Osteocyte (in vitro differentiated cells): ENCODE measurements at regions not wholly inside any gene's neighbourhood (a gene's known extent, or its start where the extent isn't known, plus 50 kb on each side); places are given as distances from the start of the nearest gene placed in this dataset.

Experiments
- DNase-seq: peaks from one replicate; pipeline ENCODE4 v3.0.0; 2021; ENCODE audit warnings: mixed read lengths; ENCODE audit not compliant: unreplicated experiment; ENCODE audit errors: extremely low spot score
- H3K27ac Mint-ChIP-seq: one replicate; pipeline ENCODE4 v1.8.0; 2021; ENCODE audit warnings: mild to moderate bottlenecking, mixed read lengths; ENCODE audit not compliant: unreplicated experiment
- H3K27me3 Mint-ChIP-seq: one replicate; pipeline ENCODE4 v1.8.0; 2021; ENCODE audit warnings: mixed read lengths; ENCODE audit not compliant: unreplicated experiment
- H3K36me3 Mint-ChIP-seq: one replicate; pipeline ENCODE4 v1.8.0; 2021; ENCODE audit warnings: mixed read lengths; ENCODE audit not compliant: unreplicated experiment
- H3K4me1 Mint-ChIP-seq: one replicate; pipeline ENCODE4 v1.8.0; 2021; ENCODE audit warnings: mixed read lengths; ENCODE audit not compliant: unreplicated experiment
- H3K4me3 Mint-ChIP-seq: one replicate; pipeline ENCODE4 v1.8.0; 2021; ENCODE audit warnings: mild to moderate bottlenecking, moderate library complexity, mixed read lengths; ENCODE audit not compliant: unreplicated experiment
- H3K9me3 Mint-ChIP-seq: one replicate; pipeline ENCODE4 v1.8.0; 2021; ENCODE audit warnings: mixed read lengths; ENCODE audit not compliant: unreplicated experiment
- TF ChIP-seq, protein P1 (sequence below): fragments of 200-600 bp; sonication (generic); IDR thresholded peaks from 2 replicates; pipeline ENCODE4 v1.5.0; 2021; ENCODE audit warnings: antibody characterized with exemption, mild to moderate bottlenecking, moderate library complexity

GRCh38 chr18:26771524-26771923, 94.0 kb downstream of the AQP4 start:
- Mint-ChIP-seq H3K9me3 (peaks cover 6% of the 10 kb centered on the region), H3K4me1 (no peaks in the 10 kb centered on the region), H3K27me3 (peaks cover 21% of the 10 kb centered on the region), H3K36me3 (peaks cover 2% of the 10 kb centered on the region), H3K27ac (no peak overlapping the region), H3K4me3 (no peak overlapping the region)
- DNase-seq = no peak
- TF ChIP-seq, protein P1, sequence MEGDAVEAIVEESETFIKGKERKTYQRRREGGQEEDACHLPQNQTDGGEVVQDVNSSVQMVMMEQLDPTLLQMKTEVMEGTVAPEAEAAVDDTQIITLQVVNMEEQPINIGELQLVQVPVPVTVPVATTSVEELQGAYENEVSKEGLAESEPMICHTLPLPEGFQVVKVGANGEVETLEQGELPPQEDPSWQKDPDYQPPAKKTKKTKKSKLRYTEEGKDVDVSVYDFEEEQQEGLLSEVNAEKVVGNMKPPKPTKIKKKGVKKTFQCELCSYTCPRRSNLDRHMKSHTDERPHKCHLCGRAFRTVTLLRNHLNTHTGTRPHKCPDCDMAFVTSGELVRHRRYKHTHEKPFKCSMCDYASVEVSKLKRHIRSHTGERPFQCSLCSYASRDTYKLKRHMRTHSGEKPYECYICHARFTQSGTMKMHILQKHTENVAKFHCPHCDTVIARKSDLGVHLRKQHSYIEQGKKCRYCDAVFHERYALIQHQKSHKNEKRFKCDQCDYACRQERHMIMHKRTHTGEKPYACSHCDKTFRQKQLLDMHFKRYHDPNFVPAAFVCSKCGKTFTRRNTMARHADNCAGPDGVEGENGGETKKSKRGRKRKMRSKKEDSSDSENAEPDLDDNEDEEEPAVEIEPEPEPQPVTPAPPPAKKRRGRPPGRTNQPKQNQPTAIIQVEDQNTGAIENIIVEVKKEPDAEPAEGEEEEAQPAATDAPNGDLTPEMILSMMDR = peak; percentile 58

DNA sequence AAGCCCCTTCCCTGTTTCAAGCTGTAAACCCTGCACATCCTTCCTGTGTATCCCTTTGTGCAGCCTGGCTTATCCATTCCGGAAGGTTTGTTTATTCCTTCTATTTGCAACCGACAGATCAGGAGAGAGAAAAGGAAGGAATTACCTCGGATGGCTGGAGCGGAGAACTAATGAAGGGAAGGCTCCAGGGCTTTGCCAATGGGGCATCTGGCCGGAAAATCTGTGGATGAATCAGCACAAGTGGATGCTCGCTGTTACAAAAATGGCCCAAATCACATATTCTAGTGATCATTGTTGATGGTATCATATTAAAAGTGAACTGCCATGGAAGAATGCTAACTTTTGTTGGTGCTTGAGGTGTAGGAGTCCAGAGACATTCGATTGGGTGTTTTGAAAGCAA, 97.1 kb downstream of the AQP4 start:
- Mint-ChIP-seq H3K9me3 (peaks cover 6% of the 10 kb centered on the region), H3K27ac (no peak overlapping the region), H3K4me3 (no peak overlapping the region), H3K4me1 (no peaks in the 10 kb centered on the region), H3K36me3 (peaks cover 2% of the 10 kb centered on the region), H3K27me3 (peaks cover 13% of the 10 kb centered on the region)
- TF ChIP-seq, protein P1 = no peak
- DNase-seq = no peak

DNA sequence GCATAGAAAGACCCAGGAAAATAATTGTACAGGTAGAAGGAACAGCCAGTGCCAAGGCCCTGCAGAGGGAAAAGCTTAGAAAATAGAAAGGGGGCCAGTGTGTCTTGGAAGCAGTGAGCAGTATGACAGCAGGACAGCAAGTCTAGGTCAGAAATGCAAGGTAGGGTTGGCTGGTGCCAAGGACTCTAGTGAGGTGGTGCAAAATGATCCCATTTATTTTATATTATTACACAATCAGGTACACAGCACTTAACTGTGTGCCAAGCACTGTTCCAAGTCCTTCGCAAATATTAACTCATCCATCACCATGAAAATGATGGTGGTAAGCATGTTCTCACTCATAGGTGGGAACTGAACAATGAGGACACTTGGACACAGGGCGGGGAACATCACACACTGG, 100.0 kb downstream of the AQP4 start:
- H3K4me1 Mint-ChIP-seq = no peaks in the 10 kb centered on the region
- H3K27me3 Mint-ChIP-seq = peaks cover 3% of the 10 kb centered on the region
- peaks cover 6% of the 10 kb centered on the region for H3K9me3 Mint-ChIP-seq
- no peak overlapping the region for H3K4me3 Mint-ChIP-seq
- peaks cover 2% of the 10 kb centered on the region for H3K36me3 Mint-ChIP-seq
- DNase-seq = no peak
- H3K27ac Mint-ChIP-seq = no peak overlapping the region
- TF ChIP-seq, protein P1 = no peak

DNA sequence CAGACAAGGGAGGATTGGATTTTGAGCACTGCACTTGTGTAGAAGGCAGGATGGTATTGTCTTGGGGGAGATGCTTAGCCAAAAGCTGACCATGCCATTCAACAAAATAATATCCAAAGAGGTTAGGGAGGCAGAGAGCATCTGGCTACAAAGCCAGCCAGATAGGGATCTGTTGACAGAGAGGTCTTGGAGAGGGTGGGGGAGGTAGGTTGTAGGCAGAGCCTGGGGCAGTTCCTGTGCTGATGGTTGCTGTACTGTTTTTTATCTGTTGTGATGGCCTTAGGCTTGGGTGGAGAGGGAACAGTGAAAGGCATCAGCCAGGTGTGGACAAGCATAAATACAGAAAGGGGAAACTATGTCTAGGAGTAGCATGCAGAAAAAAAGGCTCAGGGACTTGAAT, 100.9 kb downstream of the AQP4 start:
- no peak for DNase-seq
- Mint-ChIP-seq H3K4me1 (no peaks in the 10 kb centered on the region), H3K27ac (no peak overlapping the region), H3K27me3 (peaks cover 3% of the 10 kb centered on the region), H3K9me3 (peaks cover 6% of the 10 kb centered on the region), H3K36me3 (peaks cover 2% of the 10 kb centered on the region), H3K4me3 (no peak overlapping the region)
- TF ChIP-seq, protein P1 = no peak

GRCh38 chr18:26764177-26764576, 101.3 kb downstream of the AQP4 start:
- Mint-ChIP-seq H3K27ac (no peak overlapping the region), H3K9me3 (peaks cover 6% of the 10 kb centered on the region), H3K4me3 (no peak overlapping the region), H3K27me3 (peaks cover 3% of the 10 kb centered on the region), H3K4me1 (no peaks in the 10 kb centered on the region), H3K36me3 (peaks cover 2% of the 10 kb centered on the region)
- DNase-seq = no peak
- TF ChIP-seq, protein P1 = no peak
